NCI-H1417 treated with DMSO at 0.1 percent for 48 hours (cell line): ENCODE measurements at regions not wholly inside any gene's neighbourhood (a gene's known extent, or its start where the extent isn't known, plus 50 kb on each side); places are given as distances from the start of the nearest gene placed in this dataset.

Experiments
- DNase-seq: peaks from one replicate; lab custom pipeline; 2025; lab: John Stamatoyannopoulos, UW

- DNase-seq, result no peak
These were observed 326.6 kb downstream of the ENC1 start for GRCh38 chr5:74313896-74314295.

GRCh38 chr5:74312746-74313145, 327.8 kb downstream of the ENC1 start:
- DNase-seq, result no peak

DNA sequence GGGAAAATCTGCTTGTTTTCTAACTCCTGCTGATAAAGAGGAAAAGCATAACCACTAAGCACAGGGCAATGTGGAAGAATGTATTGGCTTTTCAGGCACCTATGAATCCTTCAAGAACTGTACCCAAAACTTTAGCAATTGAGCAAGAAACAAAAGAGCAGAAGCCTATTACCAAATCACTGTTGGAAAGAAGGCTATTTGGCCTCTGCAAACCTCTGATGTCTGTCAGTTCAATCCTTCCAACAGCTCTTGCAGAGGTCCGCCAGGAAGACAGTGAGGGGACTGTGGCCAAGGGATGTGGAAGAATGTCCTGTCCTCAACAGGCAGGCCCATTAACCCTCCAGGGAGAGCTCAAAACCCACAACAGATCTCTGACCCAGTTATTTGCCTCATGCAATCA, 328.6 kb downstream of the ENC1 start:
- DNase-seq, result no peak

DNA sequence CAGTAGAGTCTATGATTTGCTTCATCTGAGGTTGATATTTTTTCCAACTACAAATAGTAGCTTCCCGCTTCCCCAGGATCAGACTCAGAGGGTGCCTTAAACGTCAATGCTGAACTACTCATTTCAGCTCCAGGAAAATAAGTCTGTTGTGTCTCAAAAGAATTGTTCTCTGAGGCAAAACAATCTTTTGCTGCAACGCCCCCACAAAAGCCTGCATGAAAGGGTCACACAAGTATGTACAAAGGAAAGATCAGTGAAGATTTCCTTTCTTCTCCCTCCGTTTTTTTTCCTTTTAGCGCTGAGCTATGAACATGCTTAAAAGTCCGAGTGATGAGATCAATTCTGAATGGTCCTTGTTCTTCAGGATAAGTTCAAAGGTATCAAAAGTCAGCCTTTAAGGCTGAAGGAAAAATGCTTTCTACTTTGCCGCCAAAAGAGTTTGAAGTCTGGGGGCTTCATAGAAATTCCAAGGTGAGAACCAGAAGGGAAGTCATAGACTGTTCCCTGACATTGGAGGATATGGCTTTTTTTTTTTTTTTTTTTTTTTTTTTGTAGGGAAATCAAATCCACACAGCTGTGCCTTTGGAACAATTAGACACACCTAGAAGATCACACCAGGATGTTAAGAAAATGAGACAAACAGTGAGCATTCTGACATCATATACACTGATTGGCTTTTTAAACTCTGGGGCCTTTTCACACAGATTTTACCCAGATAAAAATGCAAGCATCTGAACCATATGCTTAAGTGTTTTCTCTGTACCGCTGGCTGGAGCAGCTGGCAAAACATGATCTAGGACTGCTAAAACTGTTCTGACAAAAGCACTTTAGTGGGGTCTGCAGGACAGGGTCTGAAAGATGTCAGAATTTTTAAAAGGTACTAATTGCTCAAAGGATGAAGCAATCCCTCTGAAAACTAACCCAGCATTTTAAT, 329.3 kb downstream of the ENC1 start:
- DNase-seq, result no peak

DNA sequence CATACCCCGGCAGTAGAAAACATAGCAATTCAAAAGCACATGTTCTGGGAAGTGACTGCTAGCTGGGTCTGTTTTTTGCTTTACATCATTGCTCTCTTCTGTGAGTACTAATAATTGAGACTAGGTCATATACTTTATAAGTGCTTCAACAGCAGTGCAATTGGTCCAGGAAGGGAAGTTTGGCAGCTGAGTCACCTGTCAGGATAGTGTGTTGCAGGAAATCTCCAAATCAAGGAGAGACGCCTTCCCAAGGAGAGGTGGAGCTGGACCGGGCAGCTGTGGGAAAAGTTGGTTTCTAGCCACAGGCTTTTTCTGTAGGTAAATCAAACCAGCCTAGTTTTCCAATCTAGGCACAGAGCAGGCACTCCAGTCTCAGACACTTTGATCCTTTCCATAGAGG, 330.1 kb downstream of the ENC1 start:
- DNase-seq, result no peak

GRCh38 chr5:74309050-74309449, 331.5 kb downstream of the ENC1 start:
- DNase-seq, result no peak

GRCh38 chr5:74306845-74307244, 333.7 kb downstream of the ENC1 start:
- DNase-seq, result no peak

DNA sequence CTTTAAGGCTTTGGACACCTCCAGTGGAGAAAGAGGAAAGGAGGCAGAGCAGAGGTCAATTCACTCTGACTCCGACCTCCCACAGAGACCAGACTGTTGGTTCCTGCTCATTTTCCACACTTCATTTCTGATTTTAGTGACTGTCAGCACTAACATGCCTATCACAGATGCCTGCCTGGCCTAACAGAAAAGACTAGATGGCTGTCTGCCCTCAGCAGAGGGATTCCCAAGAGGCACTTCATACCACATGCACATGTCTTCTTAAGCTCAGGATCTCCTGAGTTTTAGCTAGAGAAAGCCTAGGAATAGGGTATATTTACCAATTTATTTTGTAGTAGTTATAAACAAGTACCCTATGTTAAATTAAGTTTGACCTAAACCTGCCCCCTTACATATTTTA, 336.0 kb downstream of the ENC1 start:
- DNase-seq, result no peak

DNA sequence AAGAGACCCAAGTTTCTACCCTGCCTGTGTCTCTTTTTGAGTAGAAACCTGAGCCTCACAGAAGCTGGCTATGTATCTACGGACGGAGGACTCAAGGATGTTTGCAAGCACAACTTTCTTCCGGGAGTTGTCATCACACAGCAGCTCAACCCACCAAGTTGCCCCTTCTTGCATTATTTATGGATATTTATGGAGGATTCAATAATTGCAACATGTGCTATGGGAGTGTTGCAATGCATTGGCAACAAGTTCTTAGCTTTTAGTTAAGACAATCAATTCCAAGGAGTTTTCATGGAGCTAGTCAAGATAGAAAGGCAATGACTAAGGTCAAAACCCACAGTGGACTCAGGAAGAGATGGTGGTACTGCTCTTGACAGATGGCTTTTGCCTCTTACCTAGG, 336.9 kb downstream of the ENC1 start:
- no peak for DNase-seq

- DNase-seq, result no peak
These were observed 339.0 kb downstream of the ENC1 start for GRCh38 chr5:74301576-74301975.

DNA sequence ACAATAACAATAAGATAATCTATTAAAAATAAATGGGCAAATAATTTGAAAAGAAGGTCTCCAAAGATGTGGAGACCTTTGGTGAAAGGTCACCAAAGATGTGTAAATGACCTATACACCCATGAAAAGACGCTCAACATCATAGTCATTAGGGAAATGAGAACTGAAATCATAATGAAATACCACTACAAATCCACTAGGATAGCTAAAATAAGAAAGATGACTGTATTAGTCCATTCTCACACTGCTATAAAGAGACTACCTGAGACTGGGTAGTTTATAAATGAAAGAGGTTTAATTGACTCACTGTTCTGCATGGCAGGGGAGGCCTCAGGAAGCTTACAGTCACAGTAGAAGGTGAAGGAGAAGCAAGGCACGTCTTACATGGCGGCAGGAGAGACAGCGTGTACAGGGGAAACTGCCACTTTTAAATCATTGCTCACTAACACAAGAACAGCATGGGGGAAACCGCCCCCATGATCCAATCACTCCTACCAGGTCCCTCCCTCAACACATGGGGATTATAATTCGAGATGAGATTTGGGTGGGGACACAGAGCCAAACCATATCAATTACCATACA, 339.6 kb downstream of the ENC1 start:
- DNase-seq, result no peak

DNA sequence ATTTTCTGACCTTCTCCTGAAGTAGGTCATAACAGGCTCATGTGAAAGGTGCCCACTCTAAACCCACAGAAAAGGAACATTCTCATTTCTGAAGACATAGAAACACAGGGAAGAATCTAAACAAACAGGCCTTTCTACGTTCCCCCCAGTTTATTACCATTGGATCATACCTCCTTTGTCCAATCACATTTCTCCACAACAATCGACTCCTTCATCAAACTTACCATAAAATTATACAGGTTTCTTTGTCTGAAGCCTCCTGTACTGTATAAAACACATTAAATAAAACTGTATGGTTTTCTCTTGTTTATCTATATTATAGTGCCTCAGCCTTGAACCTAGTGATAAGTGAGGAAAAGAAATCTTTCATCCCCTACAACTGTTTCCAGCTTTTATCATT, 340.7 kb downstream of the ENC1 start:
- DNase-seq, result no peak

DNA sequence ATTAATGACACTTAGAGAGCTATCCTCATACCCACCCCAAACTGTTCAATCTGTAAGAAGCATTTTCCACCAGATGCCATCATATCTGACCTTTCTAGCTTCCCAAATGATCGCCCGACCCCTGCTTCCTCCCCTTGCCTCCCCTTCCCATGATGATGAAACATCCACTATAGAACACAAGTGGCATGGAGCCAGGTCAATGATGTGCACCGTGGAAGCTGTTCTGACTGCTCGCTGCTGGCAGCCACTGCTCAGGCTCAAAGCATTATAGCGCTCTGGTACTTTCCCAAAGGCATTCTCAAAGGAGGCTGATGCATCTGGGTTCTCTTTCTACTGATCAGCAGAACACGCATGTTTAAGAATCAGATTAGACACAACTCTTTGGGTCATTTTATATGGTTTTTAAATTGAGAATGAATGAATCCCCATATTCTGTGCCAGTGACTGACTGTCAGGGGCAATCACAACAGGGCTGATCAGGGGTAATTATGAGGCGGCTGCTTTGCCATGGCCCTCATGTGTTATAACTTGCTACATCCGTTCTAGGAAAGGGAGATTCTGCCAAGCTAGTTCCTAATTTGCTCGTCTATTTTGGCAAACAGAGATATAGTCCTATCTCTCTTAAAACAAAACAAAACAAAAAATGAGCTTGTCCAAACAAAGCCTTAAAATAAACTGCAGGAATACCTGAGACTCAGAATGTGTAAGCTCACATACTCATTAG, 343.7 kb downstream of the ENC1 start:
- no peak for DNase-seq

DNA sequence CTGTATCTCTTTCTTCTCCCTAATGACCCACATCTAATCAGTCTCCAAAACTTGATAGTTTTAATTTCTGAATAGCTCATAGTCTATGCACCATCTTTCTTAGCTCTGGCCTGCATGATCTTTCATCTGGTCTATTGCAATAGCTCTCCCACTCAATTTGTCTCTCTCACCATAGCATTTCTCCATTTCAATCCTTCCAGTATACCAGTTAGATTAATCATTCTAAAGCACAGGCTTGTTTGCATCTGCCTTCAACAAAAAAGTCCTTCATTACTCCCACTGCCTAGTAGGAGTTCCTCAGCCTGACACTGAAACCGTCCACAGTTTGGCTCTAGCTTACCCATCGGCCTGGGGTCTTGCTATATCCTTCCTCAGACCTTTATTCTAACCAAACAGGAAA, 344.9 kb downstream of the ENC1 start:
- no peak for DNase-seq

GRCh38 chr5:74295141-74295540, 345.4 kb downstream of the ENC1 start:
- DNase-seq, result no peak

GRCh38 chr5:74294231-74294705, 346.3 kb downstream of the ENC1 start:
- no peak for DNase-seq

DNA sequence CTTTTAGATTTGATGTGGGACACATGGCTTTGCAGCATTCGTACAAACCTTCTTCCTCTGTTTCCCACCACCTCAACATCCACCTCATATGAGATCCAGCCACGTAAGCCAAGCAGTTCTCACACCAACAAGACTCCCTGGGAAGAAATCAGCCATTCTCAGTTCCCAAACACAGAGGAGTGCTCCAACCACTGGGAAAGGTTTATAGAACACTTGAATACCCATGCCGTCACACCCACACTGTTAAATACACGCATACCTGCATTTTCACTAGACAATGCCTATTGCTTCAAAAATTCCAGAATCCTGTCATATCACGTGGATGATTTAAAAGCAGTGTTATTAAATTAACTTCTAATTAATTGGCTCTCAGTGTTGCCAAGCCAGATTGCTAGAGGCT, 347.3 kb downstream of the ENC1 start:
- DNase-seq, result no peak

DNA sequence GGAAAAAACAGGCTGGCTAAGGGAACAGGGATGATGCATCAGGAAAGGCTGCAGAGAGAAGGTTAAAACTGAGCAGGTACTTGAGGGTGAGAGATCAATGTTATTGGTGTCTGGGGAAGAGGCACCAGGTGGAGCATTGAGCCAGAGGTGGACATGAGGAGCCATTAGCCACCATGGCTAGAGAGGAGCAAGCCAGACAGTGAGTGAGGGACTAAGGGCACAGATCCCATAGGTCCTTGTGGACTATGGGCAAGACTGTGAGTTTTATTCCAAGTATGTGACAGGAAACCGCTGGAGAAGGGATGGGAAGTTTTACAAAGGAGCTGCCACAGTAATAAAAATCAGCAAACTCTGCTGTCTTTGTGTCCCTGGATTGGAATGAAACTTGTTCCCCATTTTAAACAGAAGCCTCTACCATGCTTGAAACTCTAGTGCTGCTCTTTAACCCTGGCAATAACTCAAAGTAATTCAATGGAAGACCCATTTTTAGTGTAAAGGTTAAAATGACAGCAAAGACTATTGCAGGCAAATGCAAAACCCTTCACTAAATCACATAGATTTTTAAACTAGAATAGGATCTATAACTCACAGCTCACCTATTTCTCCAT, 349.8 kb downstream of the ENC1 start:
- no peak for DNase-seq

DNA sequence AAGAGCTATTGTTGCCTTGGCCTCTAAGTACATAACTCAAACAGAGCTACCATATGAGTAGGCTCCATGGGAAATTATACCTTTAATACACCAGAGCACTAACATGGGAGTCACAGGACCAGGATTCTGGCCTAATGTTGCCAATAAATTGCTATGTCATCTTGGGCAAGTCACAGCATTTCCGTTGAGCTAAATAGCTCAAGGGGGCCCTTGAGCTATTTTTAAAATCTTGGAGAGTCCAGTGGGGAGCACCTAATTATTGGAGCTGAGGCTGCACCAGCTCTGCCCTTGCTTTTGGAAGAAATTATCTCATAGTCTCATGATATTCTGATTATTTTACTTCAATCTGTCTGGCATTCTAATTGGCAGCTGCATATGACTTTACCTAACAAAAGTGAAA, 350.8 kb downstream of the ENC1 start:
- DNase-seq, result no peak

DNA sequence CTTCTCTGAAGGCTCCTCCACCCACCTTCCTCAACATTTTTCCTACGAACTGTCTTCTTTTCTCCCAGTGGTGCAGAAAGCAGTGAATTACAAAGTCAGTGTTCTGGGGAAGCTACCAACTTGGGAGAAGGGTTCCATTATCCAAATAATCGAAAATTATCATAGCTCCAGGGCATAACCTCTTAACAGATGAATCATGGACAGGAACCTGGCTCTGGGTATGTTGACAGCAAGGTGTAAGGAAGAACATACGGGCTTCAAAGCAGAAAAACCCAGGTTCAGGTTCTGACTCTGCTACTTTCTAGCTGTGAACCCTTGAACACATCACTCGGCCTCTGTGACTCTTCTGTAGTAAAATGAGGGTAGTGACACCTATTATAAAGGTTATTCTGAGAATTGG, 351.3 kb downstream of the ENC1 start:
- no peak for DNase-seq

- DNase-seq, result no peak
These were observed 351.9 kb downstream of the ENC1 start for GRCh38 chr5:74288448-74289108.

GRCh38 chr5:74288038-74288437, 352.5 kb downstream of the ENC1 start:
- DNase-seq, result no peak
